GM12865 (cell line): ENCODE measurements at regions not wholly inside any gene's neighbourhood (a gene's known extent, or its start where the extent isn't known, plus 50 kb on each side); places are given as distances from the start of the nearest gene placed in this dataset.
A peak's percentile ranks its signal among the peaks of the same experiment; 100 is the strongest.

Experiments used
- DNase-seq: peaks from one replicate; pipeline ENCODE4 v3.0.0; 2010; ENCODE audit warnings: low read depth
- H3K4me3 ChIP-seq: 2 replicates; pipeline ENCODE4 v1.5.1; 2011; ENCODE audit warnings: mild to moderate bottlenecking, low read depth, low read length, control low read depth
- CTCF ChIP-seq: IDR thresholded peaks from 2 replicates; pipeline ENCODE4 v1.5.1; 2011; ENCODE audit warnings: low read length, control low read depth, low read depth, inconsistent platforms; ENCODE audit not compliant: insufficient read depth; ENCODE audit errors: missing control alignments

DNA sequence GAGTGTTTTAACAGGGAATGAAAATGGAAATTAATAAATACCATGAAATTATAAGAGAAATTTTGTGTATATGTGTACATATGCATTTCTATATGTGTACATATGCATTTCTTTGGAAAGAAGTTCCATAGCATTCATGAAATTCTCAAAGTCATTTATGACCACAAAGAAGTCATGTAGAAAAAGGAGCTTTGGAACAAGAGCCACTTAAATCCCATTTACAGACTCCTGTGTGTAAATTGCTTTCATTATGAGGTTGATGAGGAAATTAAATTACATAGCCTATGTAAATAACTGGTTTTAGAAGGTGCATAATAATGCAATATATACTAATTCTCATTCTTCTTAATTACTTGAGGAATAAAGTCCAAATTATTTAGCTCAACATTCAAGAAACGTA is 450.5 kb upstream of the SYT1 start:
- no peak overlapping the region for H3K4me3 ChIP-seq
- no peak for TF ChIP-seq CTCF
- DNase-seq = no peak

- TF ChIP-seq CTCF = no peak
- no peak overlapping the region for H3K4me3 ChIP-seq
- peak; percentile 17 for DNase-seq
Observed at GRCh38 chr12:78418919-78419318, 445.7 kb upstream of the SYT1 start.

- no peak overlapping the region for H3K4me3 ChIP-seq
- no peak for DNase-seq
- TF ChIP-seq CTCF = no peak
Observed at GRCh38 chr12:78419513-78419912, 445.1 kb upstream of the SYT1 start.

DNA sequence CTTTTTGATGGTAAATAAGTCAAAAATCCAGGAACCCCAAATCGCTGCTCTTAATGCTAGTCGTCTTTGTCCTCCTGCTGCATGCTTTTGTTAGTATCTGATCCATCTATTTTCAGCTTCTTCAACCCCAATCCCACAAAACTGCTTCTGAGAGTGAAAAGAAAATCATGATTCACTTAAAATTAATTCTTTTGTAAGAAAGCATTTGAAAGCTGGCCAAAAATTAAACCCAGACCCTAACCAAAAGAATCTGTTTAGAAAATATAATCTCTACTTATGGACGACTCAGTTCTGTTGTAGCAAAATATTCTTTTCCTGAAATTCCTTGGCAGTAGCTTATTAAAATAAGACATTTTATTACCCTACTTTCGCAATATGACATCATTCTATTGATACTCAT is 443.6 kb upstream of the SYT1 start:
- TF ChIP-seq CTCF = no peak
- DNase-seq = no peak

DNA sequence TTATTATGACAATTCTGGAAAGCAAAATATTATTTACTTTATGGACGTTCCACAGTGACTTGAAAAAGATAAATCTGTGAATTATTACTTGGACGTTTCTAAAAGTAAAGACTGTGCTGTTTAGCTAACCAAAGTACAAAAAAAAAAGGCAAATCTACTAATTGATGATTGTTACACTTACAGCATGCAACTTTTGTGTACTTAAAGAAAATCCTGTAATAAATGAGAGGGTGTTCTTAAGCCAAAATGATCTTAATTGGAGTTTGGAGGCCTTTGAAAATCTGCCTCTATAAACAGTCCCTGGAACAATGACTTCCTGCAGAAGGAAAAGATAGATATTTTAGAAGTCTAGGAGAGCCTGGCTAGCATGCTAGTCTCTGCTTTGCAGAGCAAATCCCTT is 434.0 kb upstream of the SYT1 start:
- no peak overlapping the region for H3K4me3 ChIP-seq
- DNase-seq = no peak
- TF ChIP-seq CTCF = no peak

More for the DNA sequence above, 443.6 kb upstream of the SYT1 start:
- H3K4me3 ChIP-seq = no peak overlapping the region

GRCh38 chr12:78431931-78432330 is 432.6 kb upstream of the SYT1 start:
- no peak overlapping the region for H3K4me3 ChIP-seq
- TF ChIP-seq CTCF = no peak
- DNase-seq = no peak

GRCh38 chr12:78439666-78440065 is 424.9 kb upstream of the SYT1 start:
- DNase-seq = no peak
- H3K4me3 ChIP-seq = no peak overlapping the region
- TF ChIP-seq CTCF = no peak
